IMR-90 (cell line): ENCODE measurements at regions not wholly inside any gene's neighbourhood (a gene's known extent, or its start where the extent isn't known, plus 50 kb on each side); places are given as distances from the start of the nearest gene placed in this dataset.

Experiments used
- ATAC-seq: fragments of 200-7000 bp; cut with Tn5 transposase; 2 replicates; pipeline ENCODE4 v1.9.1; 2020; ENCODE audit warnings: low read depth, mild to moderate bottlenecking, moderate library complexity
- BruUV-seq: library from RNA; stranded (reverse); fragments of 400-500 nt; replicated peaks from 2 replicates; lab custom pipeline; 2021; lab: Mats Ljungman, UMichigan
- CTCF ChIA-PET: fragments of 300-600 bp; formaldehyde crosslinking; extraction: SDS; loops from one replicate; lab custom pipeline; 2021; ENCODE audit warnings: antibody characterized with exemption; lab: Yijun Ruan, JAX
- POLR2A ChIA-PET: fragments of 300-600 bp; sonication (Branson Sonifier 250); formaldehyde crosslinking; loops from one replicate; lab custom pipeline; 2022; ENCODE audit warnings: antibody characterized with exemption; ENCODE audit not compliant: unreplicated experiment; lab: Charles Lee
- DNase-seq: peaks from one replicate; pipeline ENCODE4 v3.0.0; 2013
- H2AFZ ChIP-seq: replicated peaks from 2 replicates; pipeline ENCODE3; 2013; ENCODE audit warnings: low read length, mild to moderate bottlenecking; ENCODE audit not compliant: poor library complexity
- H2AK5ac ChIP-seq: 2 replicates; pipeline ENCODE4 v1.6.1; 2013; ENCODE audit warnings: low read depth, low read length, inconsistent platforms
- H2AK9ac ChIP-seq: replicated peaks from 2 replicates; pipeline ENCODE3; 2013; ENCODE audit warnings: mild to moderate bottlenecking, low read depth, low read length, moderate library complexity; ENCODE audit not compliant: poor library complexity
- H2BK120ac ChIP-seq: 2 replicates; pipeline ENCODE4 v1.6.1; 2013; ENCODE audit warnings: low read depth, low read length, inconsistent platforms
- H2BK15ac ChIP-seq: 3 replicates; pipeline ENCODE4 v1.6.1; 2013; ENCODE audit warnings: low read depth, low read length, inconsistent platforms
- H2BK20ac ChIP-seq: 2 replicates; pipeline ENCODE4 v1.6.1; 2013; ENCODE audit warnings: low read depth, mild to moderate bottlenecking, inconsistent platforms, low read length, moderate library complexity
- H2BK5ac ChIP-seq: 2 replicates; pipeline ENCODE4 v1.6.1; 2013; ENCODE audit warnings: mild to moderate bottlenecking, low read depth, low read length, inconsistent platforms; ENCODE audit not compliant: poor library complexity, severe bottlenecking
- H3K14ac ChIP-seq: replicated peaks from 2 replicates; pipeline ENCODE4 v1.6.1; 2013; ENCODE audit warnings: low read depth, low read length, inconsistent platforms
- H3K18ac ChIP-seq: 2 replicates; pipeline ENCODE4 v1.6.1; 2013; ENCODE audit warnings: low read depth, low read length, control low read depth
- H3K23ac ChIP-seq: 2 replicates; pipeline ENCODE4 v1.6.1; 2013; ENCODE audit warnings: low read depth, low read length, inconsistent platforms
- H3K27ac ChIP-seq: 2 replicates; pipeline ENCODE4 v1.5.1; 2013; ENCODE audit warnings: mild to moderate bottlenecking, control low read depth, low read length; ENCODE audit not compliant: insufficient read depth
- H3K27me3 ChIP-seq: 2 replicates; pipeline ENCODE4 v1.6.1; 2013; ENCODE audit warnings: low read length; ENCODE audit not compliant: control insufficient read depth, insufficient read depth
- H3K36me3 ChIP-seq: 2 replicates; pipeline ENCODE4 v1.6.1; 2013; ENCODE audit warnings: low read length, mixed read lengths; ENCODE audit not compliant: control insufficient read depth, insufficient read depth
- H3K4ac ChIP-seq: 2 replicates; pipeline ENCODE4 v1.6.1; 2013; ENCODE audit warnings: low read depth, low read length, inconsistent platforms
- H3K4me1 ChIP-seq: 2 replicates; pipeline ENCODE4 v1.6.1; 2013; ENCODE audit warnings: low read length, mixed read lengths; ENCODE audit not compliant: control insufficient read depth, insufficient read depth
- H3K4me2 ChIP-seq: 2 replicates; pipeline ENCODE4 v1.6.1; 2013; ENCODE audit warnings: low read depth, mild to moderate bottlenecking, control low read depth, low read length, moderate library complexity
- H3K4me3 ChIP-seq: 2 replicates; pipeline ENCODE4 v1.5.1; 2013; ENCODE audit warnings: low read depth, mild to moderate bottlenecking, control low read depth, low read length, moderate library complexity; ENCODE audit not compliant: insufficient read depth
- H3K56ac ChIP-seq: 2 replicates; pipeline ENCODE4 v1.6.1; 2013; ENCODE audit warnings: low read length, inconsistent platforms; ENCODE audit not compliant: insufficient read depth; ENCODE audit errors: extremely low read depth
- H3K79me1 ChIP-seq, 2 experiments: 2 replicates each; pipeline ENCODE4 v1.6.1; 2013; ENCODE audit warnings: low read length in 2 of 2, inconsistent platforms in 1 of 2, low read depth in 1 of 2
- H3K9ac ChIP-seq: 2 replicates; pipeline ENCODE4 v1.6.1; 2013; ENCODE audit warnings: low read depth, low read length, control low read depth
- H3K9me1 ChIP-seq: 2 replicates; pipeline ENCODE4 v1.6.1; 2013; ENCODE audit warnings: low read length, inconsistent platforms; ENCODE audit not compliant: insufficient read depth
- H3K9me3 ChIP-seq: 2 replicates; pipeline ENCODE4 v1.6.1; 2013; ENCODE audit warnings: low read length; ENCODE audit not compliant: control insufficient read depth, insufficient read depth
- H4K20me1 ChIP-seq: 2 replicates; pipeline ENCODE4 v1.6.1; 2013; ENCODE audit warnings: low read length, inconsistent platforms; ENCODE audit not compliant: insufficient read depth
- H4K5ac ChIP-seq: 2 replicates; pipeline ENCODE4 v1.6.1; 2013; ENCODE audit warnings: mild to moderate bottlenecking, low read depth, low read length, control low read depth
- H4K8ac ChIP-seq, 2 experiments: 2 replicates each; pipeline ENCODE4 v1.6.1; 2013; ENCODE audit warnings: low read depth in 2 of 2, low read length in 2 of 2, control low read depth in 1 of 2, inconsistent platforms in 1 of 2
- H4K91ac ChIP-seq: 2 replicates; pipeline ENCODE4 v1.6.1; 2013; ENCODE audit warnings: low read depth, low read length, inconsistent platforms; ENCODE audit not compliant: insufficient read depth
- POLR2A ChIP-seq: IDR thresholded peaks from 2 replicates; pipeline ENCODE4 v1.6.1; 2012; ENCODE audit warnings: mild to moderate bottlenecking, low read depth, low read length
- WGBS, 2 experiments: methylation state at CpG; one replicate each; pipeline versions ENCODE4 v1.1.5 to v1.1.7; 2013; ENCODE audit warnings: missing lambda C conversion rate in 2 of 2; ENCODE audit not compliant: insufficient read length in 1 of 2; ENCODE audit errors: extremely low coverage in 2 of 2; 5-methylcytosine and 5-hydroxymethylcytosine counted together
- dilution Hi-C: fragments of 300-500 bp; cut with HindIII; formaldehyde crosslinking; loops from one replicate; pipeline ENCODE4 v1.14.3; 2018; ENCODE audit warnings: low sequenced_read_pairs; ENCODE audit not compliant: unreplicated experiment
- in situ Hi-C: fragments of 300-500 bp; cut with MboI; formaldehyde crosslinking; loops from 3 replicates; pipeline ENCODE4 v1.14.3; 2019; ENCODE audit warnings: low sequenced_read_pairs, inconsistent platforms, mixed read lengths
- intact Hi-C: fragments of 100-400 bp; cut with micrococcal nuclease; formaldehyde crosslinking; loops from 2 replicates; pipeline ENCODE4 v1.10.0; 2022

GRCh38 chr2:150569761-150570160, 82.3 kb upstream of the RND3 start:
- dilution Hi-C loops (no loop called here), in situ Hi-C loops (no loop called here), intact Hi-C loops (loop anchor here (2.0 to 5.0 kb wide), 2 partner anchors 41 to 72 kb away; no protein-coding TSS in a partner anchor)
- BruUV-seq = no TSS peak
- peak overlapping the region; percentile 65 to 84 for H4K8ac ChIP-seq
- peak overlapping the region; percentile 92 for H4K5ac ChIP-seq
- H4K20me1 ChIP-seq = no peaks in the 10 kb centered on the region
- H3K14ac ChIP-seq = peak overlapping the region; percentile 92
- peak overlapping the region; percentile 92 for H2AK5ac ChIP-seq
- H3K56ac ChIP-seq = peak overlapping the region; percentile 93
- H3K23ac ChIP-seq = peak overlapping the region; percentile 90
- no peaks in the 10 kb centered on the region for H3K36me3 ChIP-seq
- H2AFZ ChIP-seq = no peak overlapping the region
- no peak overlapping the region for H3K4me3 ChIP-seq
- peak overlapping the region; percentile 97 for H3K18ac ChIP-seq
- peak overlapping the region; percentile 98 for H2BK120ac ChIP-seq
- ATAC-seq (no peak), DNase-seq (no peak)
- TF ChIP-seq POLR2A = no peak
- peak overlapping the region; percentile 97 for H4K91ac ChIP-seq
- H3K4me1 ChIP-seq = peaks cover 24% of the 10 kb centered on the region
- no peaks in the 10 kb centered on the region for H3K9me3 ChIP-seq
- H3K27ac ChIP-seq = peak overlapping the region; percentile 98
- peak overlapping the region; percentile 21 for H2AK9ac ChIP-seq
- peaks cover 15% of the 10 kb centered on the region for H3K9me1 ChIP-seq
- peak overlapping the region; percentile 97 for H2BK20ac ChIP-seq
- H3K4me2 ChIP-seq = no peak overlapping the region
- no peaks in the 10 kb centered on the region for H3K27me3 ChIP-seq
- H3K4ac ChIP-seq = peak overlapping the region; percentile 96
- peak overlapping the region; percentile 98 for H2BK15ac ChIP-seq
- no CpG with 5 or more reads among the region's 4 CpGs for WGBS, 2 experiments
- peak overlapping the region; percentile 99 for H2BK5ac ChIP-seq
- ChIA-PET CTCF (interaction anchor here (1.2 kb wide), 2 partner anchors 81 to 669 kb away, joined by 3 to 4 read pairs; no protein-coding TSS in a partner anchor), POLR2A (interaction anchor here (1.1 kb wide), 1 partner anchor 41 kb away, joined by 4 read pairs; no protein-coding TSS in a partner anchor)
- peaks cover 5 to 17% of the 10 kb centered on the region in 2 experiments; a peak in 2 of 4 replicates for H3K79me1 ChIP-seq
- H3K9ac ChIP-seq = 0 out of 2 replicates have a peak overlapping the region, but pooled peaks have one; percentile 12
